Caco-2 (cell line): ENCODE measurements at regions not wholly inside any gene's neighbourhood (a gene's known extent, or its start where the extent isn't known, plus 50 kb on each side); places are given as distances from the start of the nearest gene placed in this dataset.

ENCODE experiments used
- BruUV-seq: library from RNA; stranded (reverse); fragments of 400-500 nt; replicated peaks from 2 replicates; lab custom pipeline; 2021; lab: Mats Ljungman, UMichigan
- CTCF ChIA-PET: fragments of 300-600 bp; sonication (Branson Sonifier 250); formaldehyde crosslinking; loops from one replicate; lab custom pipeline; 2022; ENCODE audit warnings: antibody characterized with exemption; lab: Charles Lee
- POLR2A ChIA-PET: fragments of 300-600 bp; sonication (Branson Sonifier 250); formaldehyde crosslinking; loops from one replicate; lab custom pipeline; 2022; ENCODE audit warnings: antibody characterized with exemption; lab: Charles Lee
- DNase-seq, 2 experiments: peaks; one replicate each; pipeline versions ENCODE4 v3.0.0 to v3.0.0-alpha.2; 2020 to 2022
- H3K27me3 ChIP-seq: replicated peaks from 2 replicates; pipeline ENCODE4 v1.6.0; 2011; ENCODE audit warnings: low read length; ENCODE audit not compliant: control insufficient read depth, insufficient read depth
- H3K36me3 ChIP-seq: 2 replicates; pipeline ENCODE4 v1.5.1; 2011; ENCODE audit warnings: low read length; ENCODE audit not compliant: control insufficient read depth, insufficient read depth
- H3K4me1 ChIP-seq: fragments of 250-450 bp; sonication (Bioruptor Pico); 2 replicates; pipeline ENCODE4 v1.5.1; 2020; ENCODE audit warnings: mild to moderate bottlenecking
- H3K4me3 ChIP-seq: 2 replicates; pipeline ENCODE4 v1.5.1; 2011; ENCODE audit warnings: low read depth, mild to moderate bottlenecking, control low read depth, low read length
- H3K9me3 ChIP-seq: fragments of 250-450 bp; sonication (Bioruptor Pico); 2 replicates; pipeline ENCODE4 v1.5.1; 2020; ENCODE audit warnings: mild to moderate bottlenecking, moderate library complexity
- H3K27ac Mint-ChIP-seq: one replicate; pipeline ENCODE4 v1.8.0; 2022; ENCODE audit warnings: mixed read lengths; ENCODE audit not compliant: unreplicated experiment
- H3K27me3 Mint-ChIP-seq: one replicate; pipeline ENCODE4 v1.8.0; 2022; ENCODE audit warnings: mixed read lengths; ENCODE audit not compliant: insufficient read depth, unreplicated experiment
- H3K36me3 Mint-ChIP-seq: one replicate; pipeline ENCODE4 v1.8.0; 2022; ENCODE audit warnings: mild to moderate bottlenecking, mixed read lengths; ENCODE audit not compliant: insufficient read depth, unreplicated experiment
- H3K4me1 Mint-ChIP-seq: one replicate; pipeline ENCODE4 v1.8.0; 2022; ENCODE audit warnings: low read depth, mixed read lengths; ENCODE audit not compliant: unreplicated experiment
- H3K4me3 Mint-ChIP-seq: one replicate; pipeline ENCODE4 v1.8.0; 2022; ENCODE audit warnings: mild to moderate bottlenecking, moderate library complexity, mixed read lengths; ENCODE audit not compliant: unreplicated experiment
- H3K9me3 Mint-ChIP-seq: one replicate; pipeline ENCODE4 v1.8.0; 2022; ENCODE audit warnings: mixed read lengths; ENCODE audit not compliant: unreplicated experiment
- CTCF ChIP-seq, 2 experiments: fragments of 200-600 bp in 1 of 2; IDR thresholded peaks; 1 replicate in 1 of 2; 2 replicates in 1 of 2; pipeline versions ENCODE4 v1.5.1 to v1.8.0; 2011 to 2022; ENCODE audit warnings: antibody characterized with exemption in 1 of 2, control low read depth in 1 of 2, inconsistent platforms in 1 of 2, low read depth in 1 of 2, low read length in 1 of 2, mild to moderate bottlenecking in 1 of 2, moderate library complexity in 1 of 2; ENCODE audit not compliant: insufficient read depth in 1 of 2, severe bottlenecking in 1 of 2, unreplicated experiment in 1 of 2
- intact Hi-C: fragments of 100-400 bp; cut with micrococcal nuclease; formaldehyde crosslinking; loops from one replicate; pipeline ENCODE4 v1.10.0; 2022; ENCODE audit not compliant: unreplicated experiment

GRCh38 chr5:115414406-115415142 lies 118.1 kb upstream of the CCDC112 start:
- Histone ChIP-seq H3K4me3 (no peak overlapping the region), H3K36me3 (no peaks in the 10 kb centered on the region), H3K4me1 (peaks cover 10% of the 10 kb centered on the region; the same call in 1 of the 2 replicates), H3K9me3 (no peaks in the 10 kb centered on the region), H3K27me3 (no peaks in the 10 kb centered on the region)
- ChIA-PET POLR2A (no interaction called here), CTCF (interaction anchor here (0.5 to 0.7 kb wide), 3 partner anchors 21 to 537 kb away, joined by 4 to 5 read pairs (median 5); no protein-coding TSS in a partner anchor)
- BruUV-seq = no TSS peak
- H3K27ac Mint-ChIP-seq = peak overlapping the region; percentile 50
- no peak overlapping the region for H3K4me3 Mint-ChIP-seq
- no peaks in the 10 kb centered on the region for H3K9me3 Mint-ChIP-seq
- H3K27me3 Mint-ChIP-seq = peaks cover 4% of the 10 kb centered on the region
- intact Hi-C loops = loop anchor here (5.0 kb wide), 1 partner anchor 128 kb away; the partner anchor contains the start of gene FEM1C
- H3K4me1 Mint-ChIP-seq = peaks cover 12% of the 10 kb centered on the region
- no peak for DNase-seq
- H3K36me3 Mint-ChIP-seq = no peaks in the 10 kb centered on the region
- no peak for TF ChIP-seq CTCF (IDR thresholded peaks at IDR 0.05; ENCODE audit: insufficient read depth in 1 of 2, low read depth in 1 of 2, low read length in 1 of 2, severe bottlenecking in 1 of 2, unreplicated experiment in 1 of 2)

GRCh38 chr5:115413651-115414050 lies 117.2 kb upstream of the CCDC112 start:
- TF ChIP-seq CTCF (IDR thresholded peaks at IDR 0.05; ENCODE audit: insufficient read depth in 1 of 2, low read depth in 1 of 2, low read length in 1 of 2, severe bottlenecking in 1 of 2, unreplicated experiment in 1 of 2) = no peak
- Mint-ChIP-seq H3K36me3 (no peaks in the 10 kb centered on the region), H3K27me3 (peaks cover under 1% of the 10 kb centered on the region), H3K4me3 (no peak overlapping the region), H3K9me3 (no peaks in the 10 kb centered on the region), H3K4me1 (peaks cover 12% of the 10 kb centered on the region), H3K27ac (no peak overlapping the region)
- no peaks in the 10 kb centered on the region for H3K36me3 ChIP-seq
- intact Hi-C loops = no loop called here
- ChIA-PET CTCF (interaction anchor here (0.6 to 0.7 kb wide), 2 partner anchors 12 to 161 kb away, joined by 3 to 4 read pairs; no protein-coding TSS in a partner anchor), POLR2A (no interaction called here)
- no peak for DNase-seq
- BruUV-seq = no TSS peak
- no peaks in the 10 kb centered on the region for H3K27me3 ChIP-seq
- no peaks in the 10 kb centered on the region for H3K9me3 ChIP-seq
- peaks cover 10% of the 10 kb centered on the region; the same call in 1 of the 2 replicates for H3K4me1 ChIP-seq
- H3K4me3 ChIP-seq = no peak overlapping the region

GRCh38 chr5:115409094-115409493 lies 112.6 kb upstream of the CCDC112 start:
- CTCF ChIA-PET = no interaction called here
- Histone ChIP-seq H3K4me1 (no peaks in the 10 kb centered on the region), H3K27me3 (no peaks in the 10 kb centered on the region), H3K4me3 (no peak overlapping the region), H3K36me3 (no peaks in the 10 kb centered on the region), H3K9me3 (no peaks in the 10 kb centered on the region)
- no peaks in the 10 kb centered on the region for H3K27me3 Mint-ChIP-seq
- no peak for TF ChIP-seq CTCF (IDR thresholded peaks at IDR 0.05; ENCODE audit: insufficient read depth in 1 of 2, low read depth in 1 of 2, low read length in 1 of 2, severe bottlenecking in 1 of 2, unreplicated experiment in 1 of 2)
- H3K4me1 Mint-ChIP-seq = no peaks in the 10 kb centered on the region
- POLR2A ChIA-PET = no interaction called here
- peaks cover 6% of the 10 kb centered on the region for H3K36me3 Mint-ChIP-seq
- intact Hi-C loops = no loop called here
- no TSS peak for BruUV-seq
- no peak overlapping the region for H3K27ac Mint-ChIP-seq
- H3K9me3 Mint-ChIP-seq = no peaks in the 10 kb centered on the region
- H3K4me3 Mint-ChIP-seq = no peak overlapping the region
- DNase-seq = no peak
